COLO668 (cell line): ENCODE measurements at regions not wholly inside any gene's neighbourhood (a gene's known extent, or its start where the extent isn't known, plus 50 kb on each side); places are given as distances from the start of the nearest gene placed in this dataset.

Experiments
- DNase-seq: peaks from one replicate; lab custom pipeline; 2025; ENCODE audit not compliant: unreplicated experiment; lab: John Stamatoyannopoulos, UW

DNA sequence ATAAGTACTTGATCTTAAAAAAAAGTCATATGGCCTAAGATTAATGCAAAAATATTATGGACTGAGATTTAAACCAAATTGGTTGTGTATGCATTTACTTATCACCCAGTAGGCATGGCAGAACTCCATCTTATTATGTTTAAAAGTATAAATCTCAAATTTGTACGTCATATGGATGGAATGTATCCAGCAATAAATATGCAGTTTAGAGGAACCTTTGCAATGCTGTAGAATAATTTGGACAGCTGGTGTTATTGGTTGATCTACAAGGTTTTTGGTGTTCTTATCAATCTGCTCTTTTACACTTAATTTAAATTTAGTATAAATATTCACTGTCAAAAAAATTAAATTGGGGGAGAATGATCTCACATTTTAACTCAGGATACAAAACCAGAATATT, 640.2 kb downstream of the SATB2 start:
- no peak for DNase-seq

DNA sequence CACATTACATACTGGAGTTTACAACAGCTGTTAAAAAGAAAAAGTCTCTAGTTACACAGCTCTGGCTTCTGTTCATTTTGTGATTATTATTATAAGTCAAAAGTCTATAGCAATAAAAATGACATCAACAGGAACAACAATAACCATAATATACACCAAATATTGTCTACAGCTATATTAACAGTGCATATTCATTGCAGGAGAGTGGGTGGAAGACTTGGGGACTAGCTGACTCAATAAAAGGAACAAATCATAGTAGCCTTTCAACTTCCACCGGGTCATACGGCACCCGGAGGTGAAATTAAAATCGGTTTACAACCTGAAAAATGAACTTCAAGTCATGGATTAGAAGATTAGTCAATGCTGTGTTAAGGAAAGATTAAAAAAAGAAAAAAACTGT, 642.1 kb downstream of the SATB2 start:
- no peak for DNase-seq

DNA sequence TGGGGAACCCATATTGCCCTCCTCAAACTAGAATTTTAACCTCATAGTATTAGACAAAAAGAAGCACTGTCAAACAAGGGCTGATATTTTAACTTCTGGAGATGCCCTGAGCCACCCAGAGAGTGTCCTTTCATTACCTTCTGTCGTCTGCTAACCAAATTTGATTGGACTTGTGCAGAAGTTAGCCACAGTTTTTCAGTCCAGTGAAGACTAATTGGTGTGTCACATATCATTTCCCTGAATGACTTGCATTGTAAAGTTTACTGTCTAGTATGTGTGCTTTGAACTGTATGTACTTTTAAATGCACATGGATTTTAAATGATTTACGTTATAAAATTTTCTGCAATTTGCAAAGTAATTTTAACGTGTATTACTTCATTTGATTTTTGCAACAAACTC, 646.5 kb downstream of the SATB2 start:
- DNase-seq: no peak

DNA sequence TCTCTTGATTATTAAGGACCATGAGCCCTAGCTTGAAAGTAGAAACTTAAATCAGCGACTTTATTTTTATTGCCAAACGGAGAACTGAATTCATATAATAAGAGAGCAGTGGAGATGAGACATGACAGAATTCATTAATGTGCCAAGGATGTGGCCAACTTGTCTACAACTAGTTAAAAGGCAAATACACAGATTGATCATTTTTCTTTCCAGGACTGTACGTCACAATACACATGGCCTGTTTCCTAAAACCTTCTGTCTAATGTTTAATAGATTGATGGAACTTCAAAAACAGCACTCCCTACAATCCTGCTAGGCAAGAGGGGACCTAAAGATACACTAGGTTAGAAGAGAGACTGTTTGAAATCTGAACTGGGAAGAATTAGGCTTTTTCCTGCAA, 647.8 kb downstream of the SATB2 start:
- DNase-seq: no peak

DNA sequence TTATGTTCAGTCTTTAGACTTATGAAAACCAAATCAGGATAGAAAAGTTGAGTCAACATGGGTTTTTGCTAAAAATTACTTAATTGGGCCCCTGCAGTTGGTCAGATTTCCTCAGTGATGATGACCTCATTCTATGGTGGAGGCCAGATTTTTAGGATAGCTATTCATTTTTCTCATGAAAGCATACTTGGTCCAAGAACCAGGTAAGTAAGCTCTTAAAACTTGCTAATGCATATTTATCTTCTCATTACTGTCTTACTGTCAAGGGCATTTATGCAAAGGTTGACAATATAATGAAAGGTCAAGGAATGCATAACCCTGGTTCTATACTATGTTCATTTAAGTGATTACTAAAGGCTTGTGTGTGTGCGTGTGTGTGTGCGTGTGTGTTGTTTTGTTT, 650.6 kb downstream of the SATB2 start:
- no peak for DNase-seq

DNA sequence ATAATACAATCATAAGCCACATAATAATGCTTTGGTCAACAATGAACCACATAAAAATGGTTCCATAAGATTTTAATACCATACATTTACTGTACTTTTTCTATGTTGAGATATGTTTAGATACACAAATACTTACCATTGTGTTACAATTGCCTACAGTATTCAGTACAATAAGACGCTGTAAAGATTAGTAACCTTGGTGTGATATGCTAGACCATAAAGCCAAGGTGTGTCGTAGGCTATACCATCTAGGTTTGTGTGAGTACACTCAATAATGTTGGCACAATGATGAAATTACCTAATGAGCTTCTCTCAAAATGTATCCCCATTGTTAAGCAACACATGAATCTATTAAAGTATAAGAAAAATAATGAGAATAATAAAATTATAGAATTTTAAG, 662.3 kb downstream of the SATB2 start:
- no peak for DNase-seq

DNA sequence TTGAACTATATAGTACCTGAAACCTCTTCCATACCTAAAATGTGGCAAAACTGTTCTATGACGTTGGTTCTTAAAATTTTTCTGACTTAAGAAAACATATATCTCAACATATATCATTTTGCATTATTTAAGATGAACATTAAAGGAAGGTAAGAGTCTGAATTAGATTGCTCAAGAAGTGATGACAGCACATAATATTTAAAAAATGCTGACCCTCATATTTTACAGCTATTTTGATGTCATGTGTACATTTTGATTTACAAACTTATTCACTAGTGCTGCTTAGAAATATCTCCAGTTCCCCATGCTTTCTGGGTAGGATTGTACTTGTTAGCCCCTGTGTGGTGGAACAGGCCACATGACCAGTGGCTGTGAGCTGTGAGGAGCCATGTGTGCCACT, 666.1 kb downstream of the SATB2 start:
- no peak for DNase-seq

DNA sequence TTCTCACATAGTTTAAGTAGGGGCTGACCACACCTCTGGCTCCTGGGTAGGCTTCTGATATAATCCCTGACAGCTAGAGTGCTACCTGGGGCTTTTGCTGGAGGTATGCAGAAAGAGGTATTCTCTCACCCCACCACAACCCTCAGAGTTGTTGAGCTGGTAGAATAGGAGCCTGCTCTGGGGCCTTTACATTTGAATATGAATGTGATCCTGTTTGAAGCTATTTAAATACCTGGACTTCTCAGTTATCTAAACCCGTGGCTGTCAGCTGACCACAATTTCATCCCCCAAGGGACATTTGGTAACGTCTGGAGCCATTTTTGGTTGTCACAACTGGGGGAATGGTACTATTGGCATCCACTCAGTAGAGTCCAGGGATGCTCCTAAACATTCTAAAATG, 669.1 kb downstream of the SATB2 start:
- DNase-seq: no peak

DNA sequence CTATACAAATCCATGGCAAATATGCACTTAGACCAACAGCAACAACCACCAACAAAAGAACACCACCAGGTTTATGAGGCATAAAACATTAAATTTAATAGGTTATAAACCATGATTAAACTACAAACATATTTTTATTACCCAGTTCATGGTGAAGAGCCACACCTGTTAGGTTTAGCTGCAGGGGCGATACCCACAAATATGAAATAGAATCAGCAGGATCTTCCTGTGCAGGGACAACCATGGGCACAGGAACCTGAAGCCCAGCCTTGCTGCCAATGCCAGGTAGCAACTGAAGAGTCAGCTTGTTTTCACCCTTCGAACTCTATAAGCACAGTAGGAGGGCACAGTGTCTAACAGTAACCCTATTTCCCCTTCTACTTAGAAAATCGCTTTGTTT, 675.0 kb downstream of the SATB2 start:
- no peak for DNase-seq

DNA sequence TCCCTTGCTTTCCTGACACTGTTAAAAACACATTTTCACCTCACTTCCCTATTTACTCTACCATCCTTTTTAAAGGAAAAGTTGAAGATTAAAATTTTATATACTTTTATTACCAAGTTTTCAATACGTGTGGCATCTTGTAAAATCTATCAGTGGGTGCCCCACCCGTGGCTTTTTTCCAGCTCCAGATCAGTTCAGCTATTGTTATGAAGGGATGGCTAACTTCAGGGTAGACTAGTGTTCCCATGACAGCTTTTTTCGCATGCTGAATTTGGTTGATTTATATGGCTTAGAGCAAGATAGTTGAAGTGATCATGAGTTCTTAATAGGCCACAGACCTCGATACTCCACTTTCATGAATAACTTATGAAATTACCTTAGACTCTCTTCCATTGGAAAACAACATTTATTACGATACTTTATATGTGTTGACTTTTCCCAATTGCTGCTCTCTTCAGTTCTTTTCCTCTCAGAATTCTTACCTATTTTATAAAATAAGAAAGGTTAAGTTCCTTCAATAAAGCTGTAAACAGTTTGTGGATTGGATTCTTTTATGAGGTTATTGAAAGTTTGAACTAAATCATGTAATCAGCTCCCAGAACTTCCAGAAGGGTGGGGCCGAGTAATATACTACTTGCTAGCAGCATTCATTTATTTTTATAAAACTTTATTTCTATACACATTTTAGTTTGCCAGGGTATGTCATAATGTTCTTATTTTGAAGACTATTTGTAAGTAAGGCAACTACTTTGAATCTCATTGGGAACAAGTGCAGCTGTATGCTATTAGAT, 680.9 kb downstream of the SATB2 start:
- DNase-seq: no peak

DNA sequence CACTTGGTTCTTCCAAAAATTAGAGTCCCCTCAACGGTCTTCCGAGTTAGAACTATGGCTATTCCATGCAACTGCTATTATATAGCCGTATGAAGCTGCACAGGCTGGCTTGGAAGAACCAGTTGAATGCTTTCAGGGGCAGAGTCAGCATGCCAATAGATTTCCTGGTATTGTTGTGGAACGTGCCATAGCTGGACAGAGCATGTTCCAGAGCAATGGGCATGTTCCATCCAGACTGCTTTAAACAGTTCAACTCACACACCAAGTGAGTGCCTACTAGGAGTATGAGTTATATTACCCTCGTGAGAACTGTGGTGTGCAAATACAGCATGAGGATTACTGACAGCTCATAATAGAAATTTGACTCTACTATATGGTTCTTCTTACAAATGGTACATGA, 682.0 kb downstream of the SATB2 start:
- DNase-seq: no peak

DNA sequence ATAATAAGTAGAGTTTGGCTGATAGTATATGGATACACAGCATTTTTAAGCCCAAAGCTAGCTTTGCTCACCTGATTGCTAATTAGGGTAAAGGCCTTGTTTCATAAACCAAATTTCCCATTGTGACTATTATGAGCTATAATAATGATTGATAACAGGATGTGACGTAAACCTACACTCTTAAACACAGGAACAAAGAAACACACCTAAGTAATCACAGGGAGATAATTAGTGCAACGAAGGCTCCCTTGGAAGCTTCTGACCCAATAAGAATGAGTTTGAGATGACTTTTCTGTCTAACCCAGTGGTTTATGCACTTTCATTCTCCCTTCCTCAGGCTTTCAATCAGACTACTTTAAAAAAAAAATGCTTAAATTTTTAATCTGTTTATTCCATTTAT, 683.2 kb downstream of the SATB2 start:
- DNase-seq: no peak

DNA sequence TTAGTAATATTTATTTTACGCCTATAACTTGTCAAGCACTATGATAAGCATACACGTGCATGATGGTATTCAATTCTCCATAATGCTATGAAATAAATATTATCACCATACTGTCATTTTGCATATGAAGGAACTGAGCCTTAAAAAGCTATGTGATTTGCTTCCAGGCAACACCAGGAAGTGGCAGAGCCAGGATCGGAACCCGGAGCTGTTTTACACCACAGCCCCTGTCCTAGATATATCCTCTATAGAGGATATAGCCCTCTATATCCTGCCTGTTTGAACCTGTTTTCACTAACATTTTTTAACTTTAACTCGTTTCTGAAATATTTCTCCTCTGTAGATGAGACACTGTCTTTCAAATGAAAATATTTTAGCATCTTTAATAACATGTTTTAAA, 690.0 kb downstream of the SATB2 start:
- no peak for DNase-seq

DNA sequence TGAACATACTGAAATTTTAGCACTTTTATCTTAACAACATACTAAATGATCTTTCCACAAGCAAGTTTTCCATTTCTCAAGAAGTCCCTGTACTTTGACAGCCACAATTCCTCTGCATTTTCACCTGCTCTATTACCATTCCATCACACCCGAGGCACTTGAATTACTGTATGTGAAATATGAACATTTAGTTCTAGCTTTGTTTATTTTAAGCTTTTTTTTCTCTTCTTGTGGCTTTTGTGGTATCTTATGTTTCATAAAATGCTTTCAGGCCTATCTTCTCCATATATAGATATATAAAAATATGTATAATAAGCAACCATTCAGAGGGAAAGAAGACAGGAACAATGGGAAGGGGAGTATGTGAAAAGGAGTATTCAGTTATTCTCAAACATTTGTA, 693.9 kb downstream of the SATB2 start:
- DNase-seq: no peak

DNA sequence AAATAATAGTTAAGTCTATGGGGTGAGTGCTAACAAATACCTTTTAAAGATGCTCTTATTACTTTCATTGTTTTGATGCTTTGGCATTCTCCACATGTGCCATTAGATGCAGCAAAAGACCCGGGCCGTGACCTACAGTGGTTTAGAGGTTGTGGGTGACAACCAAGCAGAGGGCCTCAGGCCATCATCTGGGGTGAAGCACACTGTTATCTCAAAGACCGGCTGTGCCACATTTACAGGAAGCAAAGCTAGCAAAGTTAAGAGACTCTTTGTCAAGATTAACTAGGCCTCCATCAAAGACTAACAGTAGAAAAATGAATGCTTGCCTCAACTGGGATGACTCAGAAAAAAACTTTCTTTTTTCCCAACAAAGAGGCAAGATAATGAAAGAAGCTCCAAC, 695.3 kb downstream of the SATB2 start:
- no peak for DNase-seq

DNA sequence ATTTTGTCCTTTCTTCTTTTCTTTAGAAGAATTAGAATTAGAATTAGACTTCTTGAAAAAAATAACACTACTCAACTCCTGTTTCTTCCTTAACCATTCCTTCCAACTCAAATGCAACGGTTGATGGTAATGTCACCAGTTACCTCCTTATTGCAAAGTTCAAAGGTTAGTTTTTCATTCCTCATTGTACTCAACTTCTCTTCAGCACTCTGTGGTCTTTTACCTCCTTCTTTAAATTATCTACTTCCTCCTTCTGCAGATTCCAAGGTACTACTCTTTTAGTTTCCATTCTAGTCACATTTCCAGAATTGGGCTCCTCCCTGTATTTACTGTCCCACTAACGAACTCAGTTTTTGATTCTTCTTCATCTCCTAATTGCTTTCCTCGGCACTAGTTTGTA, 700.7 kb downstream of the SATB2 start:
- no peak for DNase-seq

DNA sequence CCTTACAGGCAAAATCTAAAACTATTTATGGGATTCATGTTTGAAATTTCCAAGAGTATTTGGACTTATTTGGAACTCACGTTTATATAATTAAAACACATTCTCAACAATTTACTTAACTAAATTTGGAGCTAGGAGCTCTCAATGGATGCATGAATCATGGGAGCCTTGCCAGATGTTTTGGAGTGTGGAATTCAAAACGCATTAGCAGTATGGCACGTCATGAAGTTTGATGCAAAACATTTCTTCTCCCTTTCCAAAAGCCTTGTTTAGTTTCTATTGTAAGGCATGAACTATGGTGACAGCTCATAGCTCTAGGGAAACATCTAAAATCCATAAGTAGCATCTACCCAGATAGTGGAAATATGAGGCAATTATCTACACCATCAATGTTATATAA, 701.6 kb downstream of the SATB2 start:
- no peak for DNase-seq

DNA sequence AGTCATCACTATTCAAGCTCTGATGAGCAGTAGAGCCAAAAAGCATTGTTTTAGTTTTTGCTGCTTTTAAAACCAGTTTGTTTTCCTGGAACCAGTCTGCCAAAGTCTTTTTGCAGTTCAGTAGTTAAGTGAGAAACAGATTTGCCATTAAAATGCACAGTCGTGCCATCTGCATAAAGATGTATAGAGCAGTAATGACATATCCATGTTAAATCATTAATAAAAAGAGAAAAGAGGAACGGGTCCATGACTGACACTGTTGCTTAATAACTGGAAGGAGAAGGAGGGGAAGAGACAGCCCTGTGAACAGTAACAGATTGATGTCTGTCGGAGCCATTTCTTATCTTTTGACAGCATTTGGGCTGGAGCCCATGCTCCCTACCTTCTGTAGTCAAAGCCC, 704.6 kb downstream of the SATB2 start:
- no peak for DNase-seq

DNA sequence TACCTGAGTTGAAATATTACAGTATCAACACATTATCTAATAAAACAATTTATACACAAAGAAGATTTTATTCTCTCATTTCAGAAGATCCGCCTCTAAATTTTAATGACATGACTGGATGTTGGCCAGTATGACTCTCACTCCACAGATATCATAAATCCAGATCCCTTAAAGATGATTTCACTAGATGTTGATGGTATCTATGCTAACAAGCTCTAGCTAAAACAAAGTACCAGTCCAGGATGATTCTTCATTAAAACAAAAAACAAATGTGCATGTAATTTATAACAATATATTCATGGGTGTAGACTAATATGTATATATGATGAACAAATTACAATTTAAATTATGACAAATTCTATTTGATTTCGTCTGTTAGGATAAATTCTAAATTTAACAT, 708.4 kb downstream of the SATB2 start:
- DNase-seq: no peak

DNA sequence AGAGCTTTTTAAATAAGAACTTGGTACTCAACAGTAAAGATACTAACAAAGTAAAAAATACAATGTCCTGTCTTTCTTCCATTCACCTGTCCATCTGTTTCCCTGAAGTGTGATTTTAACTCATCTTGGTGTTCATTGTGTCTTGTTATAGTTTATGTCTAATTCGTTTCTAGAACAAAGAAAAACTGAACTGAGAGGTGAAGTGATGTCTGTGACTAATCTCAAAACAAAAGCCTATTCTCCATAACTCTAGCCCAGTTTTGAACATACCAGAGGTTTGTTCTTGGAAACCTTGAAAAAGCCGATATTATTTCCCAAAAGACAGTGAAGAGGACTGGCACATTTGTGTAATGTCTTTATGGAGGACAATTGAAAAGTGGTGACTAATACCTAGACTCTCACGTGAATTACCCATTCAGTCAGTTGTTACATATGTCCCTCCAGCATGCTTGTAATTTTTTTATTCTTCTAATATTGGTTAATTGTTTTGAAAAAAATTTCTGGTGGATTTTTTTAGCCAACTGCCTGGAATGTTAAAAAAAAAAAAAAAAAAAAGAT, 725.8 kb downstream of the SATB2 start:
- DNase-seq: no peak

DNA sequence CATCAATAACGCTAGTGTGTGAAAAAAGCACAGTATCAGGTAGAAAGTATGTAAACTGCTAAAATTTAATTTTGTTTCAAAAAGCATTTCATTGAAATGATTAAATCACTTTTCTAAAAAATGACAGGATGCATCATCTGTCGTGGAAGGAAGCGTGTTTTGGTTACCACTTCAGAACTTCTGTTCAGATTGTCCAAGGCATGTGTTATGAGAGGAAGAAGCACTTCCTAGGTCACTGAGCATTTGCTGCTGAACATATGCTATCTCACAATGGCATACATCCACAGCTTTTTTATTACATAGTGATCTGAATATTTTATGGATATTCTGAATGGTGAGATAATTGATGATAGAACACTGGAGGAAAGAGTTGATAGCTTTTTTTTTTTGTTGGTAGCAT, 737.5 kb downstream of the SATB2 start:
- no peak for DNase-seq

DNA sequence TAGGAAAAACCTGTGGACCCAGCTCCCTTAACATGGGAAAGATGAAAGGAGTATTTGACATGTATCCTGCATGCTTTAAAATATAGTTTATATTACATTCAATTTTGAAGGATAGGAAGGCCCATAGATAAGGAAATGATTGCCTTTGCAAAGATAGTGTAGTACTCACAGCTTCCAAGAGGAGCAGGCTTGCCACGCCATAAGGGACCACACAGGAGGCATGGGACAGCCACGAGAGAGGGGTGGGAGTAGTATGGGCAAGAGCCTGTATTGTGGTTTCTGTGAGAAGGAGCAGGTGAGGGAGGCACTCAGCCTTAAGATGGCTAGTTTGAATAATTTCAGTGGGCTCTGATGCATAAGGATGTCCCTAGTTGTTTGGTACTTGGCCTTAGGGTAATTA, 740.3 kb downstream of the SATB2 start:
- no peak for DNase-seq

DNA sequence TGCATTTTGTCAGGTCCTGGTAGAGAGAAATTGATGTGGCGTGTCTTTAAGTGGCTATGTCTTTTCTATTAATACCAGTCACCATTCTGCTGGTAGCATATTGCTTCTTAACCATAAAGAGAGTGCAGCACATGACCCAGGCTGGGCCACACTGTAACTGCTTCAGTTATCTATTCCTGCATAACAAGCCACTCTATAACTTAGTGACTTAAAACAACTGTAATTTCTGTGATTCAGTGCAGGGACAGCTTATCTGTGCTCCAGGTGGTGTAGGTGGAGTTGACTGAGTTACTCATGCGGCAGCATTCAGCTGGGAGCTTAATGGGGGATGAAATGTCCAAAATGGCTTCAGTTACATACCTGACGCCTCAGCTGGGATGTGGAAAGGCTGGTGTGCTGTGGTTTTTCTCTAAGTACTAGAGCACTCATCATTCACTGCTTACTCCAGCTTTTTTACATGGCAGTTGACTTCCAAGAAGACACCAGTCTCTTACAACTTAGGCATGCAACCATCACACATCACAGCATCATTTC, 742.4 kb downstream of the SATB2 start:
- no peak for DNase-seq
